GM12878 (cell line): ENCODE measurements at regions not wholly inside any gene's neighbourhood (a gene's known extent, or its start where the extent isn't known, plus 50 kb on each side); places are given as distances from the start of the nearest gene placed in this dataset.

Source experiments
- BCL3 ChIP-seq: IDR thresholded peaks from 2 replicates; pipeline ENCODE4 v1.6.1; 2011; ENCODE audit warnings: borderline replicate concordance, low read depth, mild to moderate bottlenecking, moderate library complexity, low read length; ENCODE audit not compliant: insufficient read depth, poor library complexity, severe bottlenecking
- CBX5 ChIP-seq: sonication (generic); IDR thresholded peaks from 2 replicates; pipeline ENCODE4 v1.6.1; 2016; ENCODE audit warnings: low read depth, moderate library complexity, mild to moderate bottlenecking, inconsistent platforms
- CHD4 ChIP-seq: fragments of 200-600 bp; sonication (generic); IDR thresholded peaks from 2 replicates; pipeline ENCODE4 v1.6.1; 2016; ENCODE audit warnings: mild to moderate bottlenecking
- CREB1 ChIP-seq: IDR thresholded peaks from 2 replicates; pipeline ENCODE4 v1.6.1; 2012; ENCODE audit warnings: low read depth, mild to moderate bottlenecking, inconsistent platforms
- EP300 ChIP-seq, 2 experiments: fragments of 150-350 bp in 1 of 2; IDR thresholded peaks; 2 replicates each; pipeline ENCODE4 v1.6.1; 2011 to 2012; ENCODE audit warnings: low read depth in 2 of 2, low read length in 2 of 2, borderline replicate concordance in 1 of 2, improper control_type of control experiment in 1 of 2, inconsistent platforms in 1 of 2; ENCODE audit not compliant: control insufficient read depth in 1 of 2
- EZH2 ChIP-seq: IDR thresholded peaks from 2 replicates; pipeline ENCODE4 v1.6.1; 2012; ENCODE audit warnings: low read depth, mild to moderate bottlenecking, control low read depth, inconsistent platforms, low read length, borderline replicate concordance; ENCODE audit not compliant: control insufficient read depth
- FOS ChIP-seq: IDR thresholded peaks from 3 replicates; pipeline ENCODE4 v1.6.1; 2011; ENCODE audit warnings: borderline replicate concordance; ENCODE audit not compliant: insufficient read length; ENCODE audit errors: extremely low read depth
- JUND ChIP-seq: IDR thresholded peaks from 2 replicates; pipeline ENCODE4 v1.6.1; 2012; ENCODE audit warnings: low read depth, mild to moderate bottlenecking, low read length, improper control_type of control experiment, moderate library complexity
- NR2F1 ChIP-seq: fragments of 450-650 bp; conservative IDR thresholded peaks from 2 replicates; pipeline ENCODE4 v1.6.1; 2017; ENCODE audit warnings: mild to moderate bottlenecking
- NRF1 ChIP-seq: conservative IDR thresholded peaks from 2 replicates; pipeline ENCODE4 v1.6.1; 2011; ENCODE audit warnings: mild to moderate bottlenecking, low read depth, low read length, improper control_type of control experiment
- PAX5 ChIP-seq: IDR thresholded peaks from 2 replicates; pipeline ENCODE4 v1.6.1; 2011; ENCODE audit warnings: low read depth, low read length, borderline replicate concordance
- ZBED1 ChIP-seq: IDR thresholded peaks from 2 replicates; pipeline ENCODE4 v1.6.1; 2016; ENCODE audit warnings: borderline replicate concordance
- TF ChIP-seq, protein P1 (sequence below): IDR thresholded peaks from 2 replicates; pipeline ENCODE4 v1.6.1; 2012; ENCODE audit warnings: low read depth, low read length, improper control_type of control experiment
- TF ChIP-seq, protein P2 (sequence below), 3 experiments: IDR thresholded peaks in 2 of 3; conservative IDR thresholded peaks in 1 of 3; 2 replicates each; pipeline ENCODE4 v1.5.1; 2011; ENCODE audit warnings: low read depth in 3 of 3, low read length in 3 of 3, mild to moderate bottlenecking in 3 of 3, control low read depth in 2 of 3, moderate library complexity in 2 of 3, inconsistent platforms in 1 of 3, mixed read lengths in 1 of 3; ENCODE audit not compliant: control insufficient read depth in 2 of 3, insufficient read depth in 1 of 3; ENCODE audit errors: extremely low read depth in 1 of 3

DNA sequence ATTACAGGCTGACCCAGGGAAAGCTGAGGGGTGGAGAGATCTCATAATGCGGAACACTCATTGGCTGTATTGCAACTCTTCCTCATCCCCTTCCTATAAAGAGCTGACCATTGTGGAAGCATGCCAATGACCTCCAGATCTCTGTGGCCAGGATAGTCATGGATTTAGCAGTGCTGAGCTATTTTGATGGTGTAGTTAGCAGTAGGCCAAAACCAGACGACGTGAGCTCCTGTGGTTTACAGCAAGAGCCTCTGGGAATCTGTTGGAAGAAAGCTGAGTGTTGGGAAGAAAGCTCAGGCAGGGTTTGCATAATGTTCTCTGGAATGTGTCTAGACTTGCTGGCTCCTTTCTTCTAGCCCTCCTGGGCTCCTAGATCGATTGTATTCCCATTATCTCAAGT lies 187.5 kb upstream of the GPC6 start:
- no peak for TF ChIP-seq FOS
- TF ChIP-seq, protein P1, sequence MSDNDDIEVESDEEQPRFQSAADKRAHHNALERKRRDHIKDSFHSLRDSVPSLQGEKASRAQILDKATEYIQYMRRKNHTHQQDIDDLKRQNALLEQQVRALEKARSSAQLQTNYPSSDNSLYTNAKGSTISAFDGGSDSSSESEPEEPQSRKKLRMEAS: no peak
- TF ChIP-seq EZH2: no peak
- TF ChIP-seq, protein P2, sequence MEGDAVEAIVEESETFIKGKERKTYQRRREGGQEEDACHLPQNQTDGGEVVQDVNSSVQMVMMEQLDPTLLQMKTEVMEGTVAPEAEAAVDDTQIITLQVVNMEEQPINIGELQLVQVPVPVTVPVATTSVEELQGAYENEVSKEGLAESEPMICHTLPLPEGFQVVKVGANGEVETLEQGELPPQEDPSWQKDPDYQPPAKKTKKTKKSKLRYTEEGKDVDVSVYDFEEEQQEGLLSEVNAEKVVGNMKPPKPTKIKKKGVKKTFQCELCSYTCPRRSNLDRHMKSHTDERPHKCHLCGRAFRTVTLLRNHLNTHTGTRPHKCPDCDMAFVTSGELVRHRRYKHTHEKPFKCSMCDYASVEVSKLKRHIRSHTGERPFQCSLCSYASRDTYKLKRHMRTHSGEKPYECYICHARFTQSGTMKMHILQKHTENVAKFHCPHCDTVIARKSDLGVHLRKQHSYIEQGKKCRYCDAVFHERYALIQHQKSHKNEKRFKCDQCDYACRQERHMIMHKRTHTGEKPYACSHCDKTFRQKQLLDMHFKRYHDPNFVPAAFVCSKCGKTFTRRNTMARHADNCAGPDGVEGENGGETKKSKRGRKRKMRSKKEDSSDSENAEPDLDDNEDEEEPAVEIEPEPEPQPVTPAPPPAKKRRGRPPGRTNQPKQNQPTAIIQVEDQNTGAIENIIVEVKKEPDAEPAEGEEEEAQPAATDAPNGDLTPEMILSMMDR (IDR thresholded peaks at IDR 0.05 in 2 of 3, conservative IDR thresholded peaks at IDR 0.05 in 1 of 3; ENCODE audit: control insufficient read depth in 2 of 3, extremely low read depth in 1 of 3, insufficient read depth in 1 of 3, low read depth in 3 of 3, low read length in 3 of 3): no peak
- no peak for TF ChIP-seq CBX5
- no peak for TF ChIP-seq NRF1
- no peak for TF ChIP-seq PAX5
- no peak for TF ChIP-seq CREB1
- TF ChIP-seq JUND: no peak
- no peak for TF ChIP-seq EP300 (IDR thresholded peaks at IDR 0.05; ENCODE audit: borderline replicate concordance in 1 of 2, control insufficient read depth in 1 of 2, low read depth in 2 of 2, low read length in 2 of 2)
- no peak for TF ChIP-seq CHD4
- no peak for TF ChIP-seq ZBED1
- no peak for TF ChIP-seq BCL3
- TF ChIP-seq NR2F1: no peak
